GM23338 (cell line): ENCODE measurements at regions not wholly inside any gene's neighbourhood (a gene's known extent, or its start where the extent isn't known, plus 50 kb on each side); places are given as distances from the start of the nearest gene placed in this dataset.

Experiments used
- ATAC-seq: fragments of 200-7000 bp; cut with Tn5 transposase; 3 replicates; pipeline ENCODE4 v1.9.1; 2020
- DNase-seq: peaks from one replicate; pipeline ENCODE4 v3.0.0-alpha.2; 2015; ENCODE audit warnings: low spot score
- H2AFZ ChIP-seq: fragments of 200-600 bp; sonication (generic); 2 replicates; pipeline ENCODE4 v1.8.0; 2016; ENCODE audit warnings: antibody characterized with exemption, mild to moderate bottlenecking, moderate library complexity
- H3F3A ChIP-seq: fragments of 200-600 bp; sonication (generic); replicated peaks from 2 replicates; pipeline ENCODE4 v1.8.0; 2017; ENCODE audit warnings: antibody characterized with exemption, mixed run types, low read depth
- H3K27ac ChIP-seq: fragments of 200-600 bp; sonication (generic); 2 replicates; pipeline ENCODE4 v1.6.1; 2016; ENCODE audit warnings: low read depth
- H3K27me3 ChIP-seq: fragments of 200-600 bp; sonication (generic); 2 replicates; pipeline ENCODE4 v1.8.0; 2016; ENCODE audit warnings: mild to moderate bottlenecking, mixed run types, moderate library complexity; ENCODE audit not compliant: insufficient read depth
- H3K36me3 ChIP-seq: fragments of 200-600 bp; sonication (generic); 2 replicates; pipeline ENCODE4 v1.8.0; 2016; ENCODE audit warnings: mild to moderate bottlenecking; ENCODE audit not compliant: insufficient read depth
- H3K4me1 ChIP-seq: fragments of 200-600 bp; sonication (generic); 2 replicates; pipeline ENCODE4 v1.8.0; 2016; ENCODE audit warnings: mild to moderate bottlenecking, moderate library complexity; ENCODE audit not compliant: insufficient read depth
- H3K4me2 ChIP-seq: fragments of 200-600 bp; sonication (generic); 2 replicates; pipeline ENCODE4 v1.7.1; 2017; ENCODE audit warnings: mixed run types
- H3K4me3 ChIP-seq: fragments of 200-600 bp; sonication (generic); 2 replicates; pipeline ENCODE4 v1.6.1; 2016; ENCODE audit warnings: mixed run types
- H3K79me2 ChIP-seq: fragments of 200-600 bp; sonication (generic); replicated peaks from 2 replicates; pipeline ENCODE4 v1.8.0; 2017; ENCODE audit warnings: mild to moderate bottlenecking; ENCODE audit not compliant: insufficient read depth
- H3K9me2 ChIP-seq: fragments of 200-600 bp; sonication (generic); 2 replicates; pipeline ENCODE4 v1.8.0; 2017; ENCODE audit not compliant: insufficient read depth
- H4K20me1 ChIP-seq: fragments of 200-600 bp; sonication (generic); replicated peaks from 2 replicates; pipeline ENCODE4 v1.8.0; 2017; ENCODE audit warnings: mild to moderate bottlenecking; ENCODE audit not compliant: insufficient read depth
- H3K27ac Mint-ChIP-seq: 2 replicates; pipeline ENCODE4 v1.8.0; 2020; ENCODE audit warnings: inconsistent platforms, mild to moderate bottlenecking, moderate library complexity, mixed read lengths
- H3K27me3 Mint-ChIP-seq: 3 replicates; pipeline ENCODE4 v1.8.0; 2022; ENCODE audit warnings: low read depth, mild to moderate bottlenecking, moderate library complexity, mixed read lengths, inconsistent platforms; ENCODE audit not compliant: insufficient read depth, poor library complexity
- H3K36me3 Mint-ChIP-seq: 3 replicates; pipeline ENCODE4 v1.8.0; 2021; ENCODE audit warnings: low read depth, mild to moderate bottlenecking, inconsistent platforms, moderate library complexity, mixed read lengths
- H3K4me1 Mint-ChIP-seq: 3 replicates; pipeline ENCODE4 v1.8.0; 2020; ENCODE audit warnings: mild to moderate bottlenecking, inconsistent platforms, mixed read lengths
- H3K4me3 Mint-ChIP-seq: 3 replicates; pipeline ENCODE4 v1.8.0; 2021; ENCODE audit warnings: moderate library complexity, mild to moderate bottlenecking, inconsistent platforms, mixed read lengths
- H3K9me3 Mint-ChIP-seq: 3 replicates; pipeline ENCODE4 v1.8.0; 2020; ENCODE audit warnings: moderate library complexity, mild to moderate bottlenecking, inconsistent platforms, mixed read lengths
- EZH2 ChIP-seq: fragments of 200-600 bp; sonication (generic); IDR thresholded peaks from one replicate; pipeline ENCODE4 v1.8.0; 2017; ENCODE audit warnings: antibody characterized with exemption, mild to moderate bottlenecking, low read depth; ENCODE audit not compliant: unreplicated experiment
- JUNB ChIP-seq: IDR thresholded peaks from one replicate; pipeline ENCODE4 v1.6.1; 2016; ENCODE audit warnings: antibody characterized with exemption; ENCODE audit not compliant: unreplicated experiment
- ZNF331 ChIP-seq: fragments of 250-450 bp; sonication (Bioruptor Pico); IDR thresholded peaks from 2 replicates; pipeline ENCODE4 v1.5.0; 2020; ENCODE audit warnings: low read depth, mild to moderate bottlenecking, moderate library complexity
- ZNF462 ChIP-seq: fragments of 250-450 bp; sonication (Bioruptor Pico); IDR thresholded peaks from 2 replicates; pipeline ENCODE4 v1.5.0; 2020; ENCODE audit warnings: mild to moderate bottlenecking, moderate library complexity

GRCh38 chr15:98582900-98583554, 65.3 kb upstream of the IGF1R start (continued):
- TF ChIP-seq ZNF462 (CRISPR knock-in tag), result no peak
- no peak for TF ChIP-seq JUNB

- Mint-ChIP-seq H3K27me3 (peaks cover 1% of the 10 kb centered on the region), H3K36me3 (no peaks in the 10 kb centered on the region; the same call in 2 of the 3 replicates), H3K9me3 (no peaks in the 10 kb centered on the region), H3K4me1 (peaks cover 23% of the 10 kb centered on the region), H3K27ac (no peak overlapping the region), H3K4me3 (no peak overlapping the region)
- Histone ChIP-seq H4K20me1 (no peaks in the 10 kb centered on the region), H3K27ac (no peak overlapping the region), H3F3A (no peaks in the 10 kb centered on the region), H2AFZ (no peak overlapping the region), H3K79me2 (no peaks in the 10 kb centered on the region), H3K4me1 (peaks cover 4% of the 10 kb centered on the region; the same call in 1 of the 2 replicates), H3K9me2 (no peaks in the 10 kb centered on the region), H3K4me2 (no peak overlapping the region), H3K4me3 (no peak overlapping the region), H3K36me3 (no peaks in the 10 kb centered on the region), H3K27me3 (no peaks in the 10 kb centered on the region)
- TF ChIP-seq EZH2 (no peak), ZNF331 (CRISPR knock-in tag) (no peak)
- DNase-seq, result no peak
- ATAC-seq, result no peak
These were observed 64.4 kb upstream of the IGF1R start for GRCh38 chr15:98583771-98584430.
